GM21619 (cell line): ENCODE measurements at regions not wholly inside any gene's neighbourhood (a gene's known extent, or its start where the extent isn't known, plus 50 kb on each side); places are given as distances from the start of the nearest gene placed in this dataset.

Experiments
- ATAC-seq: cut with Tn5 transposase; IDR thresholded peaks from one replicate; pipeline ENCODE4 v1.9.1; 2021; ENCODE audit not compliant: unreplicated experiment

GRCh38 chr15:69929905-69930630, 167.6 kb downstream of the TLE3 start:
- no peak for ATAC-seq

- ATAC-seq, result no peak
Observed at GRCh38 chr15:69930754-69931153, 167.0 kb downstream of the TLE3 start.

GRCh38 chr15:69931156-69931555, 166.6 kb downstream of the TLE3 start:
- no peak for ATAC-seq

- ATAC-seq, result no peak
Observed at GRCh38 chr15:69934607-69935006, 163.1 kb downstream of the TLE3 start.

- ATAC-seq, result no peak
Observed at GRCh38 chr15:69939513-69940440, 157.9 kb downstream of the TLE3 start.

- ATAC-seq, result no peak
Observed at GRCh38 chr15:69940441-69941300, 157.0 kb downstream of the TLE3 start.

- no peak for ATAC-seq
Observed at GRCh38 chr15:69941301-69941605, 156.5 kb downstream of the TLE3 start.

GRCh38 chr15:69941706-69942495, 155.8 kb downstream of the TLE3 start:
- ATAC-seq, result no peak

GRCh38 chr15:69943637-69944036, 154.1 kb downstream of the TLE3 start:
- ATAC-seq, result no peak

GRCh38 chr15:69945729-69946128, 152.0 kb downstream of the TLE3 start:
- ATAC-seq, result no peak

- ATAC-seq, result no peak
Observed at GRCh38 chr15:69946870-69947269, 150.8 kb downstream of the TLE3 start.

GRCh38 chr15:69947394-69947793, 150.3 kb downstream of the TLE3 start:
- no peak for ATAC-seq

- no peak for ATAC-seq
Observed at GRCh38 chr15:69949485-69949884, 148.2 kb downstream of the TLE3 start.

GRCh38 chr15:69951256-69951897, 146.3 kb downstream of the TLE3 start:
- ATAC-seq, result no peak

- no peak for ATAC-seq
Observed at GRCh38 chr15:69951898-69952555, 145.7 kb downstream of the TLE3 start.

- no peak for ATAC-seq
Observed at GRCh38 chr15:69953051-69953450, 144.7 kb downstream of the TLE3 start.

GRCh38 chr15:69953816-69954215, 143.9 kb downstream of the TLE3 start:
- no peak for ATAC-seq

GRCh38 chr15:69954666-69955065, 143.1 kb downstream of the TLE3 start:
- no peak for ATAC-seq

- ATAC-seq, result no peak
Observed at GRCh38 chr15:69955240-69955894, 142.3 kb downstream of the TLE3 start.
